ENCODE measurements at regions not wholly inside any gene's neighbourhood (a gene's known extent, or its start where the extent isn't known, plus 50 kb on each side); places are given as distances from the start of the nearest gene placed in this dataset.

DNA sequence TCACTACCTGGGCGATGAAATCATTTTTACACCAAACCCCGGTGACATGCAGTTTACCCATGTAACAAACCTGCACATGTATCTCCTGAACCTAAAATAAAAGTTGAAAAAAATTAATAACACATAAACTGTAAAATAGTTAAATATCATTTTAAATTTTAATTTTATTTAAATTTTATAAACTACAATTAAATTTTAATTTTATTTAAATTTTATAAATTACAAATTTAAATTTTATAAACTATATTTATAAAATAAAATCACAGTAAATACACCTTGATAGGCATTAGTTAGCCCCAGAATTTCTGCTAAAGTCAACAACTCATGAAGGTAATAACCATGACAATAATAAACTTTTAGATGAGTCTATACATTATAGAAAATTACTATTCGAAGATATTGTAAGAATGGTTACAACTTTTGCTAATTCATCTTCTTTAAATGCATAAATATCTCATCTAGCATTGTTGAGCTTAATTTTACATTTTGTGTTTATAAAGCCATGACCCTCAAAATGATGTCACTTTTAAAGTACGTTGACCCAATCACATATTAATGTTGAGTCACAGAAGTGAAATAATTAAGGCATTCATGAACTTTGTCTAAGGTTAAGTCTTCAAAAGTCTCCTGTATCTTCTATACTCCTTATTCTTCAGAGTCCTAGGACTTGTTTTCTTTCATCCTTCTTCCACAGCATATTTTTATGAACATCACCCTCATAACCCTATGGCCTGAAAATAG lies 755.8 kb upstream of the LCORL start:
- DNase-seq (ENCODE audit: extremely low read depth, low read depth), result no peak
- TF ChIP-seq, protein P1, sequence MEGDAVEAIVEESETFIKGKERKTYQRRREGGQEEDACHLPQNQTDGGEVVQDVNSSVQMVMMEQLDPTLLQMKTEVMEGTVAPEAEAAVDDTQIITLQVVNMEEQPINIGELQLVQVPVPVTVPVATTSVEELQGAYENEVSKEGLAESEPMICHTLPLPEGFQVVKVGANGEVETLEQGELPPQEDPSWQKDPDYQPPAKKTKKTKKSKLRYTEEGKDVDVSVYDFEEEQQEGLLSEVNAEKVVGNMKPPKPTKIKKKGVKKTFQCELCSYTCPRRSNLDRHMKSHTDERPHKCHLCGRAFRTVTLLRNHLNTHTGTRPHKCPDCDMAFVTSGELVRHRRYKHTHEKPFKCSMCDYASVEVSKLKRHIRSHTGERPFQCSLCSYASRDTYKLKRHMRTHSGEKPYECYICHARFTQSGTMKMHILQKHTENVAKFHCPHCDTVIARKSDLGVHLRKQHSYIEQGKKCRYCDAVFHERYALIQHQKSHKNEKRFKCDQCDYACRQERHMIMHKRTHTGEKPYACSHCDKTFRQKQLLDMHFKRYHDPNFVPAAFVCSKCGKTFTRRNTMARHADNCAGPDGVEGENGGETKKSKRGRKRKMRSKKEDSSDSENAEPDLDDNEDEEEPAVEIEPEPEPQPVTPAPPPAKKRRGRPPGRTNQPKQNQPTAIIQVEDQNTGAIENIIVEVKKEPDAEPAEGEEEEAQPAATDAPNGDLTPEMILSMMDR (IDR thresholded peaks at IDR 0.05; ENCODE audit: low read depth, low read length), result no peak

DNA sequence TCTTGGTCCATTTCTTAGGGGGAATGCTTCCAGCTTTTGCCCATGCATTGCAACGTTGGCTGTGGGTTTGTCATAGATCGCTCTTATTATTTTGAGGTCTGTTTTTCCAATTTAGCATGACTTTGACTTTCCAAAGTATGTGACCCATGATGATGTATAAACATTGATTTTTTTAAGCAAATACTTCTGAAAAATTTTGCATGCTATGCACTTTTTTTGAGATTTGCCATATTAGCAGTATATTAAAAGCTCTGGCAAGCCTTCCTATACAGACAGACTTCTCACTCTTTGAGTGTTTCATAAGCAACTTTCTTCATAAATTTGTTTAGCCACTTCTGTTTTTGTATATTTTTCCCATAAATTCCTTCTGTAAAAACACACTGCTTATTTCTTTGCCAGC lies 746.4 kb upstream of the LCORL start:
- DNase-seq (ENCODE audit: extremely low read depth, low read depth), result no peak
- TF ChIP-seq, protein P1 (IDR thresholded peaks at IDR 0.05; ENCODE audit: low read depth, low read length), result no peak

DNA sequence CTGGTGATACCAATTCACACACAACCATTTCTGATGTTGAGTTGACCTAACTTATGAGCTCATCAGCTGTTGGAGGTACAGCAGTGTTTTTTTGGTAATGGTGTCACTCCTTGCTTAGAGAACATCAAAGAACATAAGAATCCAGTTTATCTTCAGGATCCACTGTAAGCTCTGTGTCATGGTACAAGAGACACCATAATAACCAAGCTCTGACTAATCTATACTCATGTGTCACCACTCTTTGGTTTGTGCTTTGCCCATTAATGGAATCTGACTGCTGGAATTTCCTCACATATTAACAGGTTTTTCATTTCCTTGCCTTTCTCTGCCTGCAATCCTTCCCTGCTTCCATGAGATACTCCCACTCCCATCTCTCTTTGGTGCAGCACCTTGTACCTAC lies 735.1 kb upstream of the LCORL start:
- DNase-seq (ENCODE audit: extremely low read depth, low read depth), result no peak
- TF ChIP-seq, protein P1 (IDR thresholded peaks at IDR 0.05; ENCODE audit: low read depth, low read length), result no peak

DNA sequence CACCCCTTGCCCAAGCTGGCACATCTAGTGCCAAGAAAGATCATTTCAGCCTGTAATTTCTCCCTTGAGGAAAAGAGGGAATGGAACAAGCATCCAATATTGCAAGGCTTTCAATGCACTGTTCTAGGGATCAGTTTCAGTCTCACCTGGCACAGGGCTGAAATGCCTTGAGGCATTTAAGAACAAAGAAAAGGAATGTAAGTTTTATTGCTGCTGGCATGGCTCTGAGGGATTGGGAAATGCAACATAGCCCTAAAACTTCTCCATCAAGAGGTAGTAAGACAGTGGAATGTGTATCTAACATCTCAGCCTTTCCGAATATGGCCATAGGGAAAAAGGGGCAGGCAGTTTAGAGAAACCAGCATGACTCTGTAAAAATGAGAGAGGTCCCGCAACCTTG lies 732.6 kb upstream of the LCORL start:
- TF ChIP-seq, protein P1 (IDR thresholded peaks at IDR 0.05; ENCODE audit: low read depth, low read length), result no peak
- DNase-seq (ENCODE audit: extremely low read depth, low read depth), result no peak

DNA sequence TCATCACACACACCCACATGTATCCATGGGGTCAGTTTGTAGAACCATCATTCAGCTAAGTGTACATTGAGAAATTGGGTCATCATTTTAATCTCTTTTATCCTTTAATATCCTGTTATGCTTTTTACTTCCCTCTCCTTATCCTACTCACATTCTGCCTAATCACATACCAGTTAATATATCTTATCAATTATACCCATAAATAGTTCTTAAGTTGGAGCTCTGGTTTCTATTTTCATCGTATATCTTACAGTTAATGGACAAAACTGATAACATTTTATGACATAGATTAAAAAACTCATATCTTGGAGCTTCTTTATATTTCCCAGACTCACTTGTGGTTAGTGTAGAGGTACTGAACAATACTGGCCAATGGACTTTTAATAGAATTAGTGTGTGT lies 729.5 kb upstream of the LCORL start:
- DNase-seq (ENCODE audit: extremely low read depth, low read depth), result no peak
- TF ChIP-seq, protein P1 (IDR thresholded peaks at IDR 0.05; ENCODE audit: low read depth, low read length), result no peak

DNA sequence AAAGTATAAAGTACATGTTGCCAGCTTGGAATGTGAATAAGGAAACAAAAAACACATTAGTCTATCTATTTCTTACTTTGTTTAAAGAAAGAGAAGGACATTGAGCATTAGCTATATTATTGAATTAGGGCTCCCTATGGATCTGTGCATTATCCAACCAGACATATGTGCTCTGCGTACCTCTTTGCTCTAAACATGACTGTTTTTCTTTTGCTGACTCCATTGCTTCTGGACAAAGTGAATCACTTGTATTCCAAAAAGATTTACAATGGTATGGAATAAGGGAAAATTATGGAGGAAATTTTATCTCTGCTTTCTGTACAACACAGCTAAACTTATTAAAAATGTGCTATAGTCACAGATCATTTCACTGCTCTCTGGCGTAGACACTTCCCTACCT lies 727.8 kb upstream of the LCORL start:
- TF ChIP-seq, protein P1 (IDR thresholded peaks at IDR 0.05; ENCODE audit: low read depth, low read length), result no peak
- DNase-seq (ENCODE audit: extremely low read depth, low read depth), result no peak

DNA sequence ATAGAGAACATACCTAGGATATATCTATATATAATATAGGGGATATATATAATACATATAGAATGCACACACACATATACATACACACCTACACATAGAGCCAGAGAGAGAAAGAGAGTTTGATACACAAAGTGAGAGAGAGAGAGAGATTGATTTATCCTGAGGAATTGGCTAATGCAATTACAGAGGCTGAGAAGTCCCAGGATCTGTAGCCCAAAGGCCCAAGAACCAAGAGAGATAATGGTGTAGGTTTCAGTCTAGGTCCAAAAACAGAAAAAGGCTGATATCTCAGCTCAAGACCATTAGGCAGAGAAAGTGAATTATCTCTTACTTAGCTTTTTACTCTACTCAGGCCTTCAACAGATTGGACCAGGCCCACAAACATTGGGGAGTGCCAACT lies 715.0 kb upstream of the LCORL start:
- TF ChIP-seq, protein P1 (IDR thresholded peaks at IDR 0.05; ENCODE audit: low read depth, low read length), result no peak
- DNase-seq (ENCODE audit: extremely low read depth, low read depth), result no peak

Measured in AG09319 (cell line).